AG04449 (cell line): ENCODE measurements at regions not wholly inside any gene's neighbourhood (a gene's known extent, or its start where the extent isn't known, plus 50 kb on each side); places are given as distances from the start of the nearest gene placed in this dataset.
"Not testable (repeated sequence)": the region's sequence is repeated elsewhere in the genome, so short reads cannot be mapped to it uniquely, and the experiment has no call there.

Experiments used
- CTCF ChIA-PET: fragments of 350-600 bp; formaldehyde crosslinking; extraction: SDS; loops from one replicate; lab custom pipeline; 2021; ENCODE audit warnings: antibody characterized with exemption; lab: Yijun Ruan, JAX
- POLR2A ChIA-PET: fragments of 400-600, 350-600 bp; formaldehyde crosslinking; extraction: SDS; loops from one replicate; lab custom pipeline; 2020; ENCODE audit warnings: antibody characterized with exemption, inconsistent platforms; lab: Yijun Ruan, JAX
- DNase-seq: peaks from one replicate; pipeline ENCODE4 v3.0.0-alpha.2; 2010; ENCODE audit warnings: low read depth, low spot score
- H3K4me3 ChIP-seq: 2 replicates; pipeline ENCODE4 v1.5.1; 2011; ENCODE audit warnings: low read depth, mild to moderate bottlenecking, control low read depth, low read length
- CTCF ChIP-seq: IDR thresholded peaks from one replicate; pipeline ENCODE4 v1.5.1; 2011; ENCODE audit warnings: mild to moderate bottlenecking, moderate library complexity, low read length, control low read depth, inconsistent platforms; ENCODE audit not compliant: insufficient read depth; ENCODE audit errors: missing control alignments

GRCh38 chr1:109857702-109858101 is 52.9 kb upstream of the CSF1 start:
- DNase-seq, POLR2A ChIA-PET, H3K4me3 ChIP-seq: not testable (repeated sequence)
- CTCF ChIA-PET: interaction anchor here (1.0 to 1.8 kb wide), 3 partner anchors 11 to 13 kb away, joined by 3 to 4 read pairs (median 3); no protein-coding TSS in a partner anchor

- POLR2A ChIA-PET, H3K4me3 ChIP-seq, CTCF ChIA-PET, DNase-seq: not testable (repeated sequence)
These were observed 54.7 kb upstream of the CSF1 start for GRCh38 chr1:109855986-109856385.

- DNase-seq, CTCF ChIA-PET, POLR2A ChIA-PET, H3K4me3 ChIP-seq: not testable (repeated sequence)
These were observed 56.7 kb upstream of the CSF1 start for GRCh38 chr1:109853972-109854371.

- CTCF ChIA-PET: interaction anchor here (2.3 kb wide), 1 partner anchor 132 kb away, joined by 7 read pairs; the partner anchor contains the start of gene AHCYL1
- POLR2A ChIA-PET, DNase-seq, H3K4me3 ChIP-seq: not testable (repeated sequence)
These were observed 58.2 kb upstream of the CSF1 start for GRCh38 chr1:109852221-109853015.

- CTCF ChIA-PET: interaction anchor here (1.5 to 1.7 kb wide), 2 partner anchors 13 to 17 kb away, joined by 6 to 8 read pairs; no protein-coding TSS in a partner anchor
- no peak for DNase-seq
- POLR2A ChIA-PET: interaction anchor here (0.6 kb wide), 2 partner anchors 63 to 67 kb away, joined by 3 read pairs; no protein-coding TSS in a partner anchor
- no peak overlapping the region for H3K4me3 ChIP-seq
- TF ChIP-seq CTCF: no peak
These were observed 59.8 kb upstream of the CSF1 start for GRCh38 chr1:109850827-109851226.

GRCh38 chr1:109850194-109850593 is 60.5 kb upstream of the CSF1 start:
- POLR2A ChIA-PET: no interaction called here
- TF ChIP-seq CTCF: no peak
- H3K4me3 ChIP-seq: no peak overlapping the region
- CTCF ChIA-PET: interaction anchor here (1.5 to 1.7 kb wide), 3 partner anchors 14 to 73 kb away, joined by 6 to 8 read pairs (median 6); no protein-coding TSS in a partner anchor
- DNase-seq: no peak

GRCh38 chr1:109849655-109850054 is 61.0 kb upstream of the CSF1 start:
- H3K4me3 ChIP-seq: no peak overlapping the region
- TF ChIP-seq CTCF: no peak
- CTCF ChIA-PET: interaction anchor here (1.5 to 1.7 kb wide), 2 partner anchors 16 to 73 kb away, joined by 6 to 8 read pairs; no protein-coding TSS in a partner anchor
- POLR2A ChIA-PET: no interaction called here
- DNase-seq: no peak

- no peak for DNase-seq
- TF ChIP-seq CTCF: no peak
- ChIA-PET POLR2A (no interaction called here), CTCF (no interaction called here)
- H3K4me3 ChIP-seq: no peak overlapping the region
These were observed 63.4 kb upstream of the CSF1 start for GRCh38 chr1:109847251-109847650.
